ENCODE measurements at regions not wholly inside any gene's neighbourhood (a gene's known extent, or its start where the extent isn't known, plus 50 kb on each side); places are given as distances from the start of the nearest gene placed in this dataset.

- POLR2A ChIA-PET, result interaction anchor here (0.6 kb wide), 1 partner anchor 32 kb away, joined by 3 read pairs; no protein-coding TSS in a partner anchor
- H3K9me3 Mint-ChIP-seq (ENCODE audit: unreplicated experiment), result no peaks in the 10 kb centered on the region
- no peaks in the 10 kb centered on the region for H3K4me1 Mint-ChIP-seq (ENCODE audit: insufficient read depth, unreplicated experiment)
- H3K36me3 Mint-ChIP-seq (ENCODE audit: insufficient read depth, unreplicated experiment), result no peaks in the 10 kb centered on the region
- DNase-seq (ENCODE audit: unreplicated experiment), result no peak
- intact Hi-C loops (cut with micrococcal nuclease), result no loop called here
- H3K27me3 Mint-ChIP-seq (ENCODE audit: insufficient read depth, unreplicated experiment), result no peaks in the 10 kb centered on the region
- no peak overlapping the region for H3K4me3 Mint-ChIP-seq (ENCODE audit: unreplicated experiment)
- no TSS peak for BruUV-seq (replicated peaks)
- H3K27ac Mint-ChIP-seq (ENCODE audit: low read depth, unreplicated experiment), result no peak overlapping the region
- TF ChIP-seq CTCF (IDR thresholded peaks at IDR 0.05; ENCODE audit: unreplicated experiment), result no peak
- CTCF ChIA-PET, result interaction anchor here (1.0 to 1.8 kb wide), 7 partner anchors 9 to 460 kb away, joined by 3 to 7 read pairs (median 4); no protein-coding TSS in a partner anchor
Observed at GRCh38 chr6:138576313-138576712, 77.0 kb upstream of the NHSL1 start.

- no peak overlapping the region for H3K4me3 Mint-ChIP-seq (ENCODE audit: unreplicated experiment)
- no peaks in the 10 kb centered on the region for H3K4me1 Mint-ChIP-seq (ENCODE audit: insufficient read depth, unreplicated experiment)
- no peak overlapping the region for H3K27ac Mint-ChIP-seq (ENCODE audit: low read depth, unreplicated experiment)
- POLR2A ChIA-PET, result no interaction called here
- no TSS peak for BruUV-seq (replicated peaks)
- no peaks in the 10 kb centered on the region for H3K9me3 Mint-ChIP-seq (ENCODE audit: unreplicated experiment)
- intact Hi-C loops (cut with micrococcal nuclease), result no loop called here
- H3K27me3 Mint-ChIP-seq (ENCODE audit: insufficient read depth, unreplicated experiment), result no peaks in the 10 kb centered on the region
- no peaks in the 10 kb centered on the region for H3K36me3 Mint-ChIP-seq (ENCODE audit: insufficient read depth, unreplicated experiment)
- CTCF ChIA-PET, result interaction anchor here (0.6 to 0.7 kb wide), 3 partner anchors 13 to 490 kb away, joined by 3 to 5 read pairs (median 4); no protein-coding TSS in a partner anchor
- no peak for TF ChIP-seq CTCF (IDR thresholded peaks at IDR 0.05; ENCODE audit: unreplicated experiment)
- no peak for DNase-seq (ENCODE audit: unreplicated experiment)
Observed at GRCh38 chr6:138577151-138577915, 78.0 kb upstream of the NHSL1 start.

GRCh38 chr6:138580040-138580439, 80.7 kb upstream of the NHSL1 start:
- CTCF ChIA-PET, result interaction anchor here (1.2 to 2.4 kb wide), 2 partner anchors 10 to 151 kb away, joined by 4 to 7 read pairs; no protein-coding TSS in a partner anchor
- POLR2A ChIA-PET, result no interaction called here
- no peak for DNase-seq (ENCODE audit: unreplicated experiment)
- Mint-ChIP-seq H3K4me1 (ENCODE audit: insufficient read depth, unreplicated experiment) (no peaks in the 10 kb centered on the region), H3K4me3 (ENCODE audit: unreplicated experiment) (no peak overlapping the region), H3K36me3 (ENCODE audit: insufficient read depth, unreplicated experiment) (no peaks in the 10 kb centered on the region), H3K27ac (ENCODE audit: low read depth, unreplicated experiment) (no peak overlapping the region), H3K27me3 (ENCODE audit: insufficient read depth, unreplicated experiment) (no peaks in the 10 kb centered on the region), H3K9me3 (ENCODE audit: unreplicated experiment) (no peaks in the 10 kb centered on the region)
- BruUV-seq (replicated peaks), result no TSS peak
- intact Hi-C loops (cut with micrococcal nuclease), result no loop called here
- no peak for TF ChIP-seq CTCF (IDR thresholded peaks at IDR 0.05; ENCODE audit: unreplicated experiment)

GRCh38 chr6:138580801-138581200, 81.5 kb upstream of the NHSL1 start:
- DNase-seq (ENCODE audit: unreplicated experiment), result no peak
- no TSS peak for BruUV-seq (replicated peaks)
- Mint-ChIP-seq H3K9me3 (ENCODE audit: unreplicated experiment) (no peaks in the 10 kb centered on the region), H3K4me1 (ENCODE audit: insufficient read depth, unreplicated experiment) (no peaks in the 10 kb centered on the region), H3K27me3 (ENCODE audit: insufficient read depth, unreplicated experiment) (no peaks in the 10 kb centered on the region), H3K36me3 (ENCODE audit: insufficient read depth, unreplicated experiment) (no peaks in the 10 kb centered on the region), H3K27ac (ENCODE audit: low read depth, unreplicated experiment) (no peak overlapping the region), H3K4me3 (ENCODE audit: unreplicated experiment) (no peak overlapping the region)
- intact Hi-C loops (cut with micrococcal nuclease), result no loop called here
- ChIA-PET CTCF (interaction anchor here (1.2 kb wide), 1 partner anchor 151 kb away, joined by 4 read pairs; no protein-coding TSS in a partner anchor), POLR2A (no interaction called here)
- no peak for TF ChIP-seq CTCF (IDR thresholded peaks at IDR 0.05; ENCODE audit: unreplicated experiment)
